ENCODE measurements at regions not wholly inside any gene's neighbourhood (a gene's known extent, or its start where the extent isn't known, plus 50 kb on each side); places are given as distances from the start of the nearest gene placed in this dataset.

- 32 to 55% (median 42%) methylated on average over 6 of the region's 6 CpGs for WGBS, 5 donors
- DNase-seq = no peak
- peaks cover 0 to 7% (median 0%) of the 10 kb centered on the region in 7 donors for H3K27me3 ChIP-seq (replicated peaks in 1 of 7)
- no peaks in the 10 kb centered on the region for H3K36me3 ChIP-seq
- H3K27ac ChIP-seq = no peak overlapping the region
- no peaks in the 10 kb centered on the region for H3K4me1 ChIP-seq
- intact Hi-C loops (cut with DNase I; ENCODE audit: low total_unique reads) = no loop called here
- H3K9me3 ChIP-seq = peaks cover 0 to 38% (median 21%) of the 10 kb centered on the region in 8 donors
- H3K4me3 ChIP-seq = no peak overlapping the region
- TF ChIP-seq CTCF (IDR thresholded peaks at IDR 0.05 in 8 of 11, conservative IDR thresholded peaks at IDR 0.05 in 3 of 11) (no peak), POLR2A (IDR thresholded peaks at IDR 0.05) (no peak), POLR2AphosphoS5 (IDR thresholded peaks at IDR 0.05) (no peak)
These were observed 222.8 kb upstream of the MSX2 start for GRCh38 chr5:174501461-174502069.

- H3K27ac ChIP-seq = no peak overlapping the region
- no peaks in the 10 kb centered on the region for H3K36me3 ChIP-seq
- peaks cover 0 to 7% (median 0%) of the 10 kb centered on the region in 7 donors for H3K27me3 ChIP-seq (replicated peaks in 1 of 7)
- intact Hi-C loops (cut with DNase I; ENCODE audit: low total_unique reads) = no loop called here
- no peak for TF ChIP-seq POLR2A (IDR thresholded peaks at IDR 0.05)
- H3K4me1 ChIP-seq = no peaks in the 10 kb centered on the region
- H3K4me3 ChIP-seq = no peak overlapping the region
- peaks cover 0 to 28% (median 13%) of the 10 kb centered on the region in 8 donors for H3K9me3 ChIP-seq
- DNase-seq = no peak
These were observed 221.3 kb upstream of the MSX2 start for GRCh38 chr5:174503086-174503460.

GRCh38 chr5:174503461-174504265, 220.7 kb upstream of the MSX2 start:
- 64 to 76% (median 69%) methylated on average over 17 of the region's 17 CpGs for WGBS, 5 donors
- intact Hi-C loops (cut with DNase I; ENCODE audit: low total_unique reads) = no loop called here
- no peak overlapping the region for H3K27ac ChIP-seq
- peaks cover 0 to 7% (median 0%) of the 10 kb centered on the region in 7 donors for H3K27me3 ChIP-seq (replicated peaks in 1 of 7)
- H3K9me3 ChIP-seq = peaks cover 0 to 22% (median 7%) of the 10 kb centered on the region in 8 donors
- DNase-seq = no peak
- H3K36me3 ChIP-seq = no peaks in the 10 kb centered on the region
- TF ChIP-seq CTCF (IDR thresholded peaks at IDR 0.05 in 8 of 11, conservative IDR thresholded peaks at IDR 0.05 in 3 of 11) (no peak), POLR2AphosphoS5 (IDR thresholded peaks at IDR 0.05) (no peak), POLR2A (IDR thresholded peaks at IDR 0.05) (no peak)
- H3K4me3 ChIP-seq = no peak overlapping the region
- H3K4me1 ChIP-seq = no peaks in the 10 kb centered on the region

DNA sequence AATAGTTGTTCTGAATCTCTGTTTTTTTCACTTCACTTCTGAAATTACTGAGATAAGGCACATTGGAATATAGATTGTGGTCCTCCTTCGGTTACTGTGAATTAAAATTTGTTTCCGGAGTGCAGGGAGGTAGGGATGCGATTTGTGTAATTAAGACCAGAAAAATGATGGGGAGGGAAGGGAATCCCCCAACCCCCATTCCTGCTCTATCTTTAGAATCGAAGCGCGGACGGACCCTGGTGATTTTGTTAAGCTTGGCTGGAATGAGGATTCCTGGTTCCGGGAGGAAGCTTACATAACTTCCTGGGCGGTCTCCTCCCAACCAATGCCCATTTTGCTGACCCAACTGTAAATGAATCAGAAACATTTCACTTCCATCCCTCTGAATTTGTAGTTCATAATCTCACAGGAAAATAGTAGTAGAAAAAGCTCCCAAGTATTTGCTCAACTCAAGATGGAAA, 220.1 kb upstream of the MSX2 start:
- no peak overlapping the region for H3K27ac ChIP-seq
- no peaks in the 10 kb centered on the region for H3K36me3 ChIP-seq
- H3K4me1 ChIP-seq = no peaks in the 10 kb centered on the region
- H3K27me3 ChIP-seq (replicated peaks in 1 of 7) = peaks cover 0 to 7% (median 0%) of the 10 kb centered on the region in 7 donors
- 67 to 80% (median 68%) methylated on average over 9 of the region's 9 CpGs for WGBS, 5 donors
- peaks cover 0 to 16% (median under 1%) of the 10 kb centered on the region in 8 donors for H3K9me3 ChIP-seq
- no peak for DNase-seq
- TF ChIP-seq CTCF (IDR thresholded peaks at IDR 0.05 in 8 of 11, conservative IDR thresholded peaks at IDR 0.05 in 3 of 11) (no peak), POLR2A (IDR thresholded peaks at IDR 0.05) (no peak), POLR2AphosphoS5 (IDR thresholded peaks at IDR 0.05) (no peak)
- no peak overlapping the region for H3K4me3 ChIP-seq
- intact Hi-C loops (cut with DNase I; ENCODE audit: low total_unique reads) = no loop called here
